ENCODE measurements at regions not wholly inside any gene's neighbourhood (a gene's known extent, or its start where the extent isn't known, plus 50 kb on each side); places are given as distances from the start of the nearest gene placed in this dataset.

DNA sequence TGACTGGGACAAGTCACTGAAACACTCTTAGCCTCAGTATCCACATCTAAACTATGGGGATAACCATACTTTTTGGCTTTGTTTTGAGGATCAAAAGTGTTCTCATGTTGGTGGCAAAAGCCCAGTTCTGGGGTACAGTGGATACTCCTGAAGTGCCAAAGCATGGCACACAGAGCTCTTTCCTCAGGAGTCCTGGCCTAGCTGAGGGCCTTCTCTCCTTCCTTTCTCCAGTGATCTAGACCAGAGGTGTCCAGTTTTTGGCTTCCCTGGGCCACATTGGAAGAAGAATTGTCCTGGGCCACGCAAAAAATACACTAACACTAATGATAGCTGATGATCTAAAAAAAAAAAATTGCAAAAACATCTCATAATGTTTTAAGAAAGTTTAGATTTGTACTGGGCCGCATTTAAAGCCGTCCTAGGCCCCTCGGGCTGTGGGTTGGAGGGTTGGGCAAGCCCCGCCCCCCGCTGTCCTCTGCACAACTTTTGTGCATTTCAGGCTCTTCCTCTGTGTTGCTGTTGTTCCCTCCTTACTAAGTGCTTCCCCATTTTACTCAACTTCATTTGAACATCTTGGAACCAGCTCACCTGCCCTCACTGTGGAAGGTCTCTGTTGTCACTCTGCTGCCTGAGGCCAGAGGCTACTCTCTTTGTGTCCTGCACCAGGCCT is 337.0 kb downstream of the CYRIA start:
- DNase-seq = no peak

DNA sequence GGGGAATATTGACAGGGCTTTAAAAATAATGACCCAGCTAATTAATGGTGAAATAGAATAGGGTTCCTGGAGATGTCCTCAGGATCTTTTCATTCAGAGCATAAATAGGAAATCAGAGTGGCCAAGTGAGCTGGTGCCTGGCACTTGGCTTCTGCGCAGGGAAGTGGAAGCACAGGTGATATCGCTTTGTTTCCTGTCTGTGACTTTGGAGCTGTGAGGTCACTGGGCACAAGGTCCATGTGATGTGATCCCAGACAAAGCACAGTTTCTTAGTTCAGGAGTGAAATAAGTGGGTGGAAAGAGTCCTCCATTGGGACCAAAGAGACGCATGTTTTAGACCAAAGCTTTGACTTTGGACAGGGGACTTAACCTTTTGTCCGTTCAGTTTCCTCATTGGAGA is 338.3 kb downstream of the CYRIA start:
- no peak for DNase-seq

DNA sequence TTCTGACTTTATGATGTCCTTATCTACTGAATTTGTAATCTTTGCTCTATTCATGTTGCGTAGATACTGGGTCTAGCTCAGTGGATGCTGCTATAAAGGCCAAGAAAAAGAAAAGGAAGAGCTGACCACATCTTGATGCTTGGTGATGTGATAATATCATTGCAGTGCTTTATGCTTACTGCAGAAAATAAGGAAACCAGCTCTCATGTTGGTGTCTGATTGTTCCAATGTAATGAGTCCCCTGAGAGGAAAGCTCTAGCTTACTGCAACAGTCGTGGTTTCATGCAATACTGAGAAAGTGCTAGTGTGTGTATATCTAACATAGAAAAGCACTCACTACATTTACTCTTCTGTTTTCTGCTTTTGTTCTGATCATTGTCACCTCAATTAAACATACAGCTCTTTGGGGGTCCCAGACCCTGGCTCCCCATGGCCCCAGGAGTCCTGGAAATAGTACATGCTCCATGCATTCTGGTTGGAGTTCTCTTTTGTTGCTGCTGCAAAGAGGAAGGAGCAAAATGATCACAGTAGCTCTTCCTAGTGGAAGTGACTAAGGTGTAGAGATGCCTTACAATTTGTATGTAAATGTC is 338.8 kb downstream of the CYRIA start:
- no peak for DNase-seq

DNA sequence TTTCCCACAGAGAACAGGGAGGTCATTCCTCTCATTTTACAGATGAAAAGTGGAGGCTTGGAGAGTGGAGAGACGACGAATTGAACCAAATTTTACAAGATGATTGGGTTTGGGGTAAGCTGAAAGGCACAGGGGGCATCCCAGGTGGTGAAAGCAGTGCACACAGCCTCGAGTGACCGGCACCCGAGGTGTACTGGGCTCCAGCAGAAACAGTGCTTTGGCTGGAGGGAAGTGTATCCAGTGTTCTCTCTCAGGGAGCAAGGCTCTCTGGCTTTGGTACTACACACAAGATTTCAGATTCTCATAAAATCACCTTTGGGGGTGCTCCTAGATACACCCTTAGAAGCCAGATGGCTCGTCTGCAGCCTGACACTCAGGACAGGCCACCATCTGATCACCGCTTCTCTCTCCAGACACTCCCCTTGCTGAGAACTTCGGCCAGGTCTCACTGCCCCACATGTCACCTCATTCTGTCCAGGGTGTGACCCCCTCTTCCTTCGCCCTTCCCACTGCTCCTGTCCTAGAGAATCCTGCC is 339.6 kb downstream of the CYRIA start:
- no peak for DNase-seq

DNA sequence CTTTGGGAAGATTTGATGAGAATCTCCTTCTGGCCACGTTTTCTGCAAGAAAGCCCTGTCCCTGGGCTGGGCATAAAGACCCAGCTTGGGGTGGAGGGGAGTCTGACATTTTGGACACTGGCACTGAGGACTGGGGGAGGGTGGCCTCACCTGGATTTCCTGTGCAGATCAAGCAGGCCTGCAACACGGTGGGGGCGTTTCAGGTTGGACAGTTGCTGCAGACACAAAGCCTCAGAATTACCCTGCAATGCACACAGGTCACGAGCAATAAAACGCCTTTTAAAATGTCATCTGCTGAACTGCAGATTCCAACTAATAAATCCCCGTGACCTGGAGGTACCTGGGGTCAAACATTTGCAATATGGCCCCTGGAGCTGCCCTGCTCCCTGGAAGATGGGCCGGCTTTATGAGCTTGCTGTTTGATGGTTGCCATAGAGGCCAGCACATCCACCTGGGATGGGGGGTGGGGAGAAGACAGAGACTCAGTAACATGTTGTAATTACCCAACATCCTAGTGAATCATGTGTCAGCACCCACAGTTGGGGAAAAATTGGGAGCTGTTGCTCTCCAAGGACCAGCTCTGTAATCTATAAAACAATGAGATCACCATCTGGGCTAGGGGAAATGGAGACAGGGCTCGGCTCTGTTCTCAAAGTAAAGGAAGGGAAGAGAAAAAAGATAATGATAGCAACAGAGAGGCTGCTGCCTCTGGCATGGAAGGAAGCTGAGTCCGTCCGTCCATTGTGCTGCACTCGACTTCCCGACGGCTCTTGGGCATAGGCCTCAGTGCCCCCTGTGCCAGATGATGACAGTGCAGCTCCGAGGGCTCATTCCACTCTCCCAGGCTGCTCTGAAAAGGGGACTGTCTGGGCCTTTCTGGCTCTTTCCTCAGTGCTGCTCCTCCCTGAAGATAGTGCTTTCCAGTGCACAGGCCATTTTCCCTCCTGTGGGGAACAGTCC is 340.3 kb downstream of the CYRIA start:
- DNase-seq = no peak

DNA sequence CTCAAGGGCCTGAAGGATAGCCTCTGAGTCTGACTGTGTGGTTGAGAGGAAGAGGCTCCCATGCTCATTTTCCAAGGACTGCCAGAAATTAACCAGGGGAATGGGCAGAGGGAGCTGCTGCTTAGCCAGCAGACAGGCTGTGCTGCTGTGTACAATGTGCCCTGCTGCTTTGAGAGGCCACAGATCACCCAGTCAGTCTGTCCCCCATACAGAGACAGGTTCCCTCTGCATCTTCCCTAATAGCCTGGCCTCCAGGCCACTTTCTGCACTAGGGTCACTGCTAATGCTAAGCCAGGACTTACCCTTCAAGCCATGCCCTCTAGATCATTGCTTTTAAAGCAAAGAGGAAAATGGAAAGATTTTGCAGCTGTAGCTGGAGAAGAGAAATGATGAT is 341.1 kb downstream of the CYRIA start:
- no peak for DNase-seq

- no peak for DNase-seq
Measured at GRCh38 chr2:16323551-16324543, 341.8 kb downstream of the CYRIA start.

DNA sequence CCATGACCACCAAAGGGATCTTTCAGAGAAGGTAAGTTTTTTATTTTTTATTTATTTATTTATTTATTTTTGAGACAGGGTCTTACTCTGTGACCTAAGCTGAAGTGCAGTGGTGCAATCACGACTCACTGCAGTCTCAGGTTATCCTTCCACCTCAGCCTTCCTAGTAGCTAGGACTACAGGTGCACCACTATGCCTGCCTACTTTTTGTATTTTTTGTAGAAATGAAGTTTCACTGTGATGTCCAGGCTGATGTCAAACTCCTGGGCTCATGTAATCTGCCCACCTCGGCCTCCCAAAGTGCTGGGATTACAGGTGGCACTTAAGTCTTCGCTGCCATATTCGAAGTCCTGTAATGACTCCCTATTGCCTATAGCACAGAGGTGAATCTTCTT is 342.5 kb downstream of the CYRIA start:
- DNase-seq = no peak

DNA sequence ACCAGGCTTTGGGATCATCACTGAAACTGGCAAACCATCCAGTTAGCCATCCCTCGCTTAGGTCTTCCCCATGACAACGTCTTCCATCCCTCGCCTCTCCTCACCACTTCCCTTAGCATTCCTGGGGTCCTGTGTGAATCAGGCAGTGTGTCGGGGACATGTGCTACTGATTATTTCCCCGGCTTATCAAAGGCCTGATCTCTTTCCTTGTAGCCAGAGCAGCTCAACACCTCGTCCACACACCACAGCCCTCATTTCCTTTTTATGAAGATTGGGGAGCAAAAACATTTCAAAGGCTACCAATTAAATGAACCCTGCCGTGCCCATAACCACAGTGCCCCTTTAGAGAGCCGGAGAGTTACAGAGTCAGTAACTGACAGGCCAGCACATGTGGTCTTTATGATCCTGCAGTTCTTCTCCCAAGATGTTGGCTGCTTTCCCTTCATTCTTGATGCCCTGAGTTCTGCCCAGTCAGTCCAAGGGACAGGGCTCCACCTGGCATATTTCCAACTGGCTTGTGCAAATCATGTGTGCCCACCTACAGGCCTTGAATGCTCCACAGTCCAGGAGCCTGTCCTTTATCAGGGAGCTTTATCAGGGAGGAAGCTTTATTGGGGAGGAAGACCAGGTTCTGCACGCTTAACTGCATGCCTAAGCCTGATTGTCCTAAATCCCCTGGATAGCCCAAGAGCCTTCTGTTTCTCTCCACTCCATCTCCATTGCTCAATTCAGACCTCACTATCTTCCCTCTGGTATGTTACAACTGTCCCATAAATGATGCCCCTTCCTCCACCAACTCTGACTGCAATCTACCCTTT is 343.1 kb downstream of the CYRIA start:
- no peak for DNase-seq

GRCh38 chr2:16321872-16322271 is 343.8 kb downstream of the CYRIA start:
- DNase-seq = no peak

DNA sequence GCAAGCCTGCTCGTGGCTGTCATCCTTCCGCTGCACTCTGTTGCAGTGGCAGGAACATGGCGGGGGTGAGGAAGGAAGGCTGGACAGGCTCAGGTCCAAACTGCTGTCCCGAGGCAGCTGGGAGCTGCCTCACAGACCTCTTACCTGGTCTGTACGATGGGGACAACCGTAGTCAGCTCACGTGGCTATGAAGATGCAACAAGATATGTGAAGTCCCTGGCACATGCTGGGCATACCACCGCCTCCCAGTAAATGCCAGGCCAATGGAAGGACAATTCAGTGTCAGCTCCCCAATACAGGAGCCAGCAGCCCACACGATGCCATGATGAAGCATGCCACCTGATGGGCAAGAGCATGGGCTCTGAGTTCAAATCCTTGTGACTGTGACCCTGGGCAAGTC is 344.4 kb downstream of the CYRIA start:
- no peak for DNase-seq

DNA sequence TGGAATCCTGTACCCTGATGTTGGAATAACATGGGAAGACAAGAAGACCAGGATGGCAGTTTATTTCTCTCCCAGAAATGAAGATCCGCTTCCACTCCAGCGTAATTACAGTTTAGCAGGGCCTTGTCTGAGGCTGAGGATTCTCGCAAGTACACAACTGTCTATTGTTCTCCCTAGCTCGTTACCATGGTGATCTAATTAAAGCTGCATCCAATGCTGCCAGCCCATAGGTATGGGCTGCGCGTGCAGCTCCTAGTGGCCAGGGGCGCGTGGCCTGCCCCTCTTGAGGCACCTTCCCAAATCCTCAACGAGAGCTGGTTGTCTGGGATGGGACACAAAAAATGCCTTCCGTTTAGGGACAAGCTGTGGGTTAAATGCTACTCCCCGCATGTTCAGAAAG is 344.9 kb downstream of the CYRIA start:
- no peak for DNase-seq

DNA sequence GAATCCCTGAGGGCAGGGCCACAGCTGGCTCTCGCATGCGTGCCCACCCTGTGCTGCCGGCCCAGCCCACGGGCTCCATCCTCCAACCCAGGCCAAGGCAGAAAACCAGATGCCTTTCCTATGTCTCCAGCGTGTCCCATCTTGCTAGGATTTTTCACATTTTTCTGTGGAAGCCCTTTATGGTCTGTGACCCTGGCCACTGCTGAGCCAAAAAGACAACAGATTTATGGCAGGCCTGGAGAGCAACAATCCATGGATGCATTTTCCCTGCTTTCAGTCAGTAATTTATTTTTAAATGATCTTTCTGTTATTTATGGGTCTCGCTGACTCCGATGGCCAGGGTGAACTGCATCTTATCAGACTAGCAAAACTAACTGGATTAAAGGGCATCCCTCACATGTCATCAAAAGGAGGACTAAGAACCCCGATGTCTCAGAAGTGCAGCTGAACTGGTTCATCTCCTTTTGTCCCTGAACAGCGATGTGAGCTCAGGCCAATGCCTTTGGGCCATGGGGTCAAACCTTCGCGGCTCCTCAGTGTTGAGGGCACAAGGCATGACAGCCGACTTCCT is 346.0 kb downstream of the CYRIA start:
- DNase-seq = no peak

DNA sequence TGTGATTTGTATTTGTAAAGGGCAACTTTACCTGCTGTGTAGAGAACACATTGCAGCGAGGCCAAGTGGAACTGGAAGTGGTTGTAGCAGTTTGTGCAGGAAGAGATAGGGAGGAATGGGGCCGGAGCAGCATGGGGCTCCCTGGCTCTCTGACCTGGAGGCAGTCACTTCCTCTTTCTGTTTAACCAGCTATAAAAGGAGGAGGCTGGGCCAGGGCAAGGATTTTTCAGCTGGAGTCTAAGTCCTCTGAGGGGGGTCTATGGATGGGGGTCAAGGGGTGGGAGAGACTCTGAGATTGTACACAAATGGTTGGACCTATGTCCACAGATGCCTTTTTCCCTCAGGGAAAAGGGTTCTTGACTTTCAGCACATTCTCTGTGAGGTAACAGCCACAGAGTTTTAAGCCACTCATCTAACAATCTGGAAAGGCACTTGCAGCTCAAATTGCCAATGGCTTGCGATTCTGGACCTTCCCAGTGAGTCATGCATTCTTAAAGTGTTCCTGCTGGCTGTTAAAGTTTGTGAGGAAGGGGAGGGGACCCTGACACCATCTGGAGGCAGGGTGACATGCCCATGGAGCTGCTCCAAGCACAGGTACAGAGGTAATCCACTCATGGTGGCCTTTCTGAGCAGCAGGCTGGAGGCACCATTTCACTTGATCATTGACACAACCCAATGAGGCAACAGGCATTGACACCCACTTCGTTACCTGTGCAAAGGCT is 347.0 kb downstream of the CYRIA start:
- no peak for DNase-seq

- no peak for DNase-seq
Measured at GRCh38 chr2:16318051-16318450, 347.6 kb downstream of the CYRIA start.

- DNase-seq = no peak
Measured at GRCh38 chr2:16317211-16317830, 348.3 kb downstream of the CYRIA start.

DNA sequence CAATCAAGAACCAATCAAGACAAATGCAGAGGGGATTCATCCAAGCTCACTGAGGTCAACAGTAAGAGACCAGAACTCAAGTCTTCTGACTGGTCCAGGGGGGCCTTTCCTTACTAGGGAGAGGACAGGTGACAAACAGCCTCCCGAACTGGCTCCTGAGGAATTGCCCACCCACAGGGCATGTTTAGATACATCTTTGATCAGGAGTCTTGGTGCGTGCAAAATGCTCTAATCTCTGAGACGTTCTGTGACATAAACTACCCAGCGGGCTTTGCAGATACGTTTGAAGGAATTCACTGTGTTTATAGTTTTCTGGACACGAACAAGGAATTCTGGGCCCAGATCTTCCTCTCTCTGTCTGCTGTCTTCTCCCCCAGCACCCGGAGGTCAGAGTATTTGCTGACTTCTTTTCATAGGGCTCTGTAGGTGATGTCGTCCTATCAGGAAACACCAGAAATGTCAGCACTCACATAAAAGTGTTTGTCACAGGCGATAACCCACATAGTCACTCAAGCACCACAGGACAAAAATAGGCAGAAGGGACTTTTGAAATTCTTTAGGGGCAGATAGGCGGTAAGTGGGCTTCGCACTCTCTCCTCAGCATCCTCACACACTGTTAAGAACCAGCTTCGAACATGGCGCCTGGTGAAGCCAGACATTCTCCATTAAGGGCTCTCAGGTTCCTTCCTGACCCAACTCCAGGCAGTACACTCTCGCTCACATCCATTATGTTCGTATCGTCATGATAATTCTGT is 349.0 kb downstream of the CYRIA start:
- DNase-seq = no peak

DNA sequence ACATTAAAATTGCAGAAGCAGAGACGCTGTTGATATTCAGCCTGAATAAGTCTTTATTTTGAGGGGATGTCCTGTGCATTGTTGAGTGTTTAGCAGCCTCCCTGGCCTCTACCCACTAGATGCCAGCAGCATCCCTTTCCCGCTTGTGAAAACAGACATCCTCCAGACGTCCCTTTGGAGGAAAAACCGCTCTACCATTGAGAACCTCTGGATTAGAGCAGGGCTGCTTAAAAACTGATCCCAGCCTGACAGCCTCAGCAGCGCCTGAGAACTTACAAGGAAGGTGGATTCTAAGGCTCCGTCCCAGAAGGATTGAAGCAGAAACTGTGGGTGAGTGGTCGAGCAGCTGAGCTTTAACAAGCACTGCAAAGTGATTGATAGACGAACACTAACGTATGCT is 349.7 kb downstream of the CYRIA start:
- no peak for DNase-seq

DNA sequence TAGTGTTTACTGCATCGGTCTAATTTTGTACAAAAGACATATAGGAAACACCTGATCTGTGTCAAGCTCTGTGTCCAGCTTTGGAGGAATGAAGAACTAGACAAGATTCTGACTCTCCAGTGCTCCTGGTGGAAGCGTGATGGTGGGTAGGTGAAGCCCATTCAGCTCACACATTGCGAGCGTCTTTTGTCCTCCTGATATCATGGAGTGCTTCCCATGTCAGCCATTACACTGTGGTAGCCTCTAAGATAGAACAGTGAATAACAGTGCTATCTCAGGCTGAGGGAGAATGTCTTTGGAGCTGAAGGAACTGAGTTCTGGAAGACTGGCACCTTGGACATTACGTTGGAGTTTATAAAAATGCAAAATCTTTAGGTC is 350.2 kb downstream of the CYRIA start:
- DNase-seq = no peak

All from T-helper 9 cell (primary cell).